CD8-positive, alpha-beta memory T cell (primary cell): ENCODE measurements at regions not wholly inside any gene's neighbourhood (a gene's known extent, or its start where the extent isn't known, plus 50 kb on each side); places are given as distances from the start of the nearest gene placed in this dataset.

Source experiments
- CTCF ChIA-PET: fragments of 350-600 bp; sonication (Branson Sonifier 250); formaldehyde crosslinking; loops from one replicate; lab custom pipeline; 2021; ENCODE audit warnings: antibody characterized with exemption; lab: Charles Lee
- POLR2A ChIA-PET: fragments of 350-600 bp; sonication (Branson Sonifier 250); formaldehyde crosslinking; loops from one replicate; lab custom pipeline; 2021; ENCODE audit warnings: antibody characterized with exemption; lab: Charles Lee
- DNase-seq, 5 donors: peaks; one replicate each; pipeline versions ENCODE4 v3.0.0 to v3.0.0-alpha.2; 2020 to 2022; ENCODE audit warnings: mixed read lengths in 1 of 5
- H3K27ac ChIP-seq: one replicate; pipeline ENCODE4 v1.7.0; 2013; ENCODE audit warnings: low read depth, mild to moderate bottlenecking, low read length, moderate library complexity
- H3K27me3 ChIP-seq: 2 replicates; pipeline ENCODE4 v1.7.0; 2013; ENCODE audit warnings: low read length, mild to moderate bottlenecking; ENCODE audit not compliant: insufficient read depth, poor library complexity, severe bottlenecking
- H3K36me3 ChIP-seq: 2 replicates; pipeline ENCODE4 v1.7.0; 2013; ENCODE audit warnings: mild to moderate bottlenecking, low read length, moderate library complexity; ENCODE audit not compliant: insufficient read depth
- H3K4me1 ChIP-seq: 2 replicates; pipeline ENCODE4 v1.7.0; 2013; ENCODE audit warnings: mild to moderate bottlenecking, low read length, moderate library complexity; ENCODE audit not compliant: insufficient read depth
- H3K4me3 ChIP-seq: 2 replicates; pipeline ENCODE4 v1.7.0; 2013; ENCODE audit warnings: mild to moderate bottlenecking, low read length
- H3K9me3 ChIP-seq: 2 replicates; pipeline ENCODE4 v1.7.0; 2013; ENCODE audit warnings: mild to moderate bottlenecking, low read length
- H3K27ac Mint-ChIP-seq, 8 donors: one replicate each; pipeline ENCODE4 v1.8.0; 2020 to 2021; ENCODE audit warnings: mixed read lengths in 8 of 8, mild to moderate bottlenecking in 6 of 8, inconsistent platforms in 3 of 8, moderate library complexity in 3 of 8
- H3K27me3 Mint-ChIP-seq, 2 donors: one replicate each; pipeline ENCODE4 v1.8.0; 2020 to 2021; ENCODE audit warnings: mixed read lengths in 2 of 2, mild to moderate bottlenecking in 1 of 2, moderate library complexity in 1 of 2
- H3K36me3 Mint-ChIP-seq, 3 donors: one replicate each; pipeline ENCODE4 v1.8.0; 2020 to 2021; ENCODE audit warnings: mixed read lengths in 3 of 3, inconsistent platforms in 1 of 3, mild to moderate bottlenecking in 1 of 3
- H3K4me1 Mint-ChIP-seq, 3 donors: one replicate each; pipeline ENCODE4 v1.8.0; 2020 to 2021; ENCODE audit warnings: mixed read lengths in 3 of 3, inconsistent platforms in 1 of 3, mild to moderate bottlenecking in 1 of 3
- H3K4me3 Mint-ChIP-seq, 7 donors: one replicate each; pipeline ENCODE4 v1.8.0; 2020 to 2021; ENCODE audit warnings: mixed read lengths in 7 of 7, mild to moderate bottlenecking in 6 of 7, moderate library complexity in 4 of 7, inconsistent platforms in 2 of 7
- H3K9me3 Mint-ChIP-seq, 5 donors: one replicate each; pipeline ENCODE4 v1.8.0; 2020 to 2022; ENCODE audit warnings: mixed read lengths in 5 of 5, mild to moderate bottlenecking in 3 of 5, moderate library complexity in 2 of 5, inconsistent platforms in 1 of 5

- Mint-ChIP-seq H3K36me3 (peaks cover 0 to 6% (median 0%) of the 10 kb centered on the region in 3 donors), H3K4me1 (peaks cover 0 to 9% (median 0%) of the 10 kb centered on the region in 3 donors), H3K4me3 (no peak overlapping the region), H3K27ac (no peak overlapping the region), H3K27me3 (peaks cover 2 to 4% of the 10 kb centered on the region in 2 donors), H3K9me3 (peaks cover 0 to 2% (median 0%) of the 10 kb centered on the region in 5 donors)
- Histone ChIP-seq H3K27ac (no peak overlapping the region), H3K27me3 (no peaks in the 10 kb centered on the region), H3K4me3 (no peak overlapping the region), H3K36me3 (no peaks in the 10 kb centered on the region), H3K4me1 (no peaks in the 10 kb centered on the region), H3K9me3 (no peaks in the 10 kb centered on the region)
- no peak for DNase-seq
- POLR2A ChIA-PET, result no interaction called here
- CTCF ChIA-PET, result no interaction called here
Measured at GRCh38 chr13:31949486-31949885, 82.1 kb upstream of the FRY start.

DNA sequence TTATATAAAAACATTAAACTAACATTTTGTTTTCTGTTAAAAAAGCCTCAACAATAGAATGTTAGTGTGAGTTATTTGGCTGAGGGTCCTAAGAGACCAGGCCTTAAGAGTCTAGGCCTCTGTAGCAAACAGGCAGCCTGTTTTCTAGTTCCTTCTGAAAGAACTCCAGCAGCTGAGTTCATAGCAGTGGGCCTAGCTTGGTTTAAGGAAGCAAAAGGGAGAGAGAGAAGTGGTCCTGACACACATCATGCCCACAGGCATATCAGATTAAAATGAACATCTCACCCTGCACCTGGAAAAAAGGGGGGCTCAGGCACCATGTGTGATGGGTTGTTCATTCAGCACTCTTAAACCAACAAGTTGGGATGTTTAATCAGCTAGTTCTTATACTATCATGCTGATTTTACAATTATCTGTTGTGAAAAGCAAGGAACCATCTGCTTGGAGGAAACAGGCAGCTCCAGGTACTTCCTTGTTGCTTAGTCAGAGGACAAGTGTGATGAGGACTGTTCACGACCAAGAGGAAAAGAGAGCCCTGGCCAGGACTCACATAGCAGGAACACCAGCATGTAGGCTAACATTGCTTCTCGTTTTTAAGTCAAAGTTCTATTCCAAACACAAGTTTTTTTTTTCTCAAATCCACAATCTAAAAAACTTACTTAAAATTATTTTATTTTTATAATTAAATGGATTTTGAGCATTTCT lies 81.3 kb upstream of the FRY start:
- H3K27me3 ChIP-seq, result no peaks in the 10 kb centered on the region

GRCh38 chr13:31951215-31951678 lies 80.3 kb upstream of the FRY start:
- H3K9me3 ChIP-seq, result no peaks in the 10 kb centered on the region
- no peaks in the 10 kb centered on the region for H3K36me3 ChIP-seq
- Mint-ChIP-seq H3K4me1 (peaks cover 0 to 9% (median 0%) of the 10 kb centered on the region in 3 donors), H3K4me3 (no peak overlapping the region), H3K9me3 (no peaks in the 10 kb centered on the region), H3K27me3 (peaks cover 0 to 2% of the 10 kb centered on the region in 2 donors), H3K27ac (peak overlapping the region in 1 of 8 donors; percentile 80), H3K36me3 (peaks cover 0 to 3% (median 0%) of the 10 kb centered on the region in 3 donors)
- no peak overlapping the region for H3K27ac ChIP-seq
- ChIA-PET CTCF (no interaction called here), POLR2A (no interaction called here)
- DNase-seq, result peak in 1 of 5 donors; percentile 3
- no peaks in the 10 kb centered on the region for H3K4me1 ChIP-seq
- no peak overlapping the region for H3K4me3 ChIP-seq
- no peaks in the 10 kb centered on the region for H3K27me3 ChIP-seq

More for the DNA sequence above, 81.3 kb upstream of the FRY start:
- peaks cover 0 to 3% (median 0%) of the 10 kb centered on the region in 3 donors for H3K36me3 Mint-ChIP-seq
- peaks cover 0 to 2% of the 10 kb centered on the region in 2 donors for H3K27me3 Mint-ChIP-seq
- Histone ChIP-seq H3K36me3 (no peaks in the 10 kb centered on the region), H3K27ac (no peak overlapping the region), H3K9me3 (no peaks in the 10 kb centered on the region), H3K4me1 (no peaks in the 10 kb centered on the region), H3K4me3 (no peak overlapping the region)
- peaks cover 0 to 9% (median 0%) of the 10 kb centered on the region in 3 donors for H3K4me1 Mint-ChIP-seq
- no peaks in the 10 kb centered on the region for H3K9me3 Mint-ChIP-seq
- no peak overlapping the region for H3K4me3 Mint-ChIP-seq
- no peak for DNase-seq
- ChIA-PET CTCF (no interaction called here), POLR2A (no interaction called here)
- peak overlapping the region in 1 of 8 donors; percentile 56 for H3K27ac Mint-ChIP-seq

GRCh38 chr13:31952641-31953380 lies 78.8 kb upstream of the FRY start:
- no peak overlapping the region for H3K27ac ChIP-seq
- Mint-ChIP-seq H3K36me3 (peaks cover 0 to 3% (median 0%) of the 10 kb centered on the region in 3 donors), H3K27ac (no peak overlapping the region), H3K4me1 (peaks cover 0 to 9% (median 0%) of the 10 kb centered on the region in 3 donors), H3K9me3 (no peaks in the 10 kb centered on the region), H3K27me3 (no peaks in the 10 kb centered on the region), H3K4me3 (no peak overlapping the region)
- no peaks in the 10 kb centered on the region for H3K36me3 ChIP-seq
- ChIA-PET CTCF (no interaction called here), POLR2A (no interaction called here)
- H3K27me3 ChIP-seq, result no peaks in the 10 kb centered on the region
- no peaks in the 10 kb centered on the region for H3K9me3 ChIP-seq
- H3K4me3 ChIP-seq, result no peak overlapping the region
- DNase-seq, result no peak
- no peaks in the 10 kb centered on the region for H3K4me1 ChIP-seq

GRCh38 chr13:31955101-31955500 lies 76.5 kb upstream of the FRY start:
- H3K27ac Mint-ChIP-seq, result no peak overlapping the region
- H3K9me3 ChIP-seq, result no peaks in the 10 kb centered on the region
- no peak overlapping the region for H3K4me3 Mint-ChIP-seq
- CTCF ChIA-PET, result no interaction called here
- peaks cover 0 to 8% (median 0%) of the 10 kb centered on the region in 3 donors for H3K4me1 Mint-ChIP-seq
- H3K27me3 Mint-ChIP-seq, result peaks cover 0 to 2% of the 10 kb centered on the region in 2 donors
- POLR2A ChIA-PET, result no interaction called here
- no peaks in the 10 kb centered on the region for H3K36me3 Mint-ChIP-seq
- no peak overlapping the region for H3K27ac ChIP-seq
- H3K4me3 ChIP-seq, result no peak overlapping the region
- H3K27me3 ChIP-seq, result no peaks in the 10 kb centered on the region
- DNase-seq, result no peak
- H3K36me3 ChIP-seq, result no peaks in the 10 kb centered on the region
- H3K4me1 ChIP-seq, result no peaks in the 10 kb centered on the region
- peaks cover 0 to 3% (median 0%) of the 10 kb centered on the region in 5 donors for H3K9me3 Mint-ChIP-seq

- no peak overlapping the region for H3K4me3 ChIP-seq
- DNase-seq, result no peak
- Mint-ChIP-seq H3K27ac (no peak overlapping the region), H3K4me3 (no peak overlapping the region), H3K27me3 (peaks cover 0 to 2% of the 10 kb centered on the region in 2 donors), H3K9me3 (peaks cover 0 to 3% (median 0%) of the 10 kb centered on the region in 5 donors), H3K4me1 (peaks cover 0 to 6% (median 0%) of the 10 kb centered on the region in 3 donors), H3K36me3 (no peaks in the 10 kb centered on the region)
- CTCF ChIA-PET, result no interaction called here
- H3K27ac ChIP-seq, result no peak overlapping the region
- H3K4me1 ChIP-seq, result no peaks in the 10 kb centered on the region
- H3K36me3 ChIP-seq, result no peaks in the 10 kb centered on the region
- H3K27me3 ChIP-seq, result no peaks in the 10 kb centered on the region
- POLR2A ChIA-PET, result no interaction called here
- H3K9me3 ChIP-seq, result no peaks in the 10 kb centered on the region
Measured at GRCh38 chr13:31955741-31956140, 75.8 kb upstream of the FRY start.

GRCh38 chr13:31956980-31957644 lies 74.5 kb upstream of the FRY start:
- no peak overlapping the region for H3K27ac ChIP-seq
- CTCF ChIA-PET, result no interaction called here
- H3K4me3 Mint-ChIP-seq, result no peak overlapping the region

DNA sequence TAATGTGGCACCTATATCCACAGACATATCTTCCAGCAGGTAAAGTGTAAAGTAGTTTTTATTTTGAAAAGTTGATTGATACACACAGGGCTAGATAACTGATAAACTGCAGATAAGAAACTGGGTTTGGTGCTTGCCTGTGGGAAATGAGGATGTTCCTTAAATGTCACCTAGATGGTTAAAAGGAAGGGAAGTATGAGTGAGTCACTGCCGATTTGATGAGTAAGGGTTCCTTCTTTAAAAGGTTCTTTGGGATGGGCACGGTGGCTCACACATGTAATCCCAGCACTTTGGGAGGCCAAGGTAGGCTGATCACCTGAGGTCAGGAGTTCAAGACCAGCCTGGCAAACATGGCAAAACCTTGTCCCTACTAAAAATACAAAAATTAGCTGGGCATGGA lies 73.8 kb upstream of the FRY start:
- H3K27ac Mint-ChIP-seq, result no peak overlapping the region
- CTCF ChIA-PET, result no interaction called here
- DNase-seq, result no peak
- no peaks in the 10 kb centered on the region for H3K9me3 ChIP-seq
- H3K27me3 ChIP-seq, result no peaks in the 10 kb centered on the region
- peaks cover 0 to 6% (median 0%) of the 10 kb centered on the region in 5 donors for H3K9me3 Mint-ChIP-seq
- H3K27ac ChIP-seq, result no peak overlapping the region
- H3K4me3 Mint-ChIP-seq, result no peak overlapping the region
- H3K36me3 ChIP-seq, result no peaks in the 10 kb centered on the region
- H3K27me3 Mint-ChIP-seq, result peaks cover 0 to 2% of the 10 kb centered on the region in 2 donors
- H3K4me1 Mint-ChIP-seq, result no peaks in the 10 kb centered on the region
- no peaks in the 10 kb centered on the region for H3K36me3 Mint-ChIP-seq
- no peak overlapping the region for H3K4me3 ChIP-seq
- POLR2A ChIA-PET, result no interaction called here
- no peaks in the 10 kb centered on the region for H3K4me1 ChIP-seq

More at GRCh38 chr13:31956980-31957644, 74.5 kb upstream of the FRY start:
- Histone ChIP-seq H3K4me3 (no peak overlapping the region), H3K27me3 (no peaks in the 10 kb centered on the region), H3K36me3 (no peaks in the 10 kb centered on the region), H3K9me3 (no peaks in the 10 kb centered on the region), H3K4me1 (no peaks in the 10 kb centered on the region)
- Mint-ChIP-seq H3K27ac (no peak overlapping the region), H3K9me3 (peaks cover 0 to 6% (median 0%) of the 10 kb centered on the region in 5 donors), H3K27me3 (peaks cover 0 to 2% of the 10 kb centered on the region in 2 donors), H3K4me1 (no peaks in the 10 kb centered on the region), H3K36me3 (no peaks in the 10 kb centered on the region)
- POLR2A ChIA-PET, result no interaction called here
- no peak for DNase-seq
